KMS-11 (cell line): ENCODE measurements at regions not wholly inside any gene's neighbourhood (a gene's known extent, or its start where the extent isn't known, plus 50 kb on each side); places are given as distances from the start of the nearest gene placed in this dataset.
"Not testable (repeated sequence)": the region's sequence is repeated elsewhere in the genome, so short reads cannot be mapped to it uniquely, and the experiment has no call there.

Experiments
- H2AFZ ChIP-seq: fragments of 200-600 bp; sonication (generic); 2 replicates; pipeline ENCODE4 v1.6.1; 2016; ENCODE audit warnings: antibody characterized with exemption, mixed run types, low read depth
- H3K27ac ChIP-seq: fragments of 200-600 bp; sonication (generic); 2 replicates; pipeline ENCODE4 v1.6.1; 2016; ENCODE audit warnings: mild to moderate bottlenecking, mixed run types
- H3K27me3 ChIP-seq: fragments of 200-600 bp; sonication (generic); 2 replicates; pipeline ENCODE4 v1.6.1; 2017; ENCODE audit warnings: mild to moderate bottlenecking, low read depth, mixed run types, moderate library complexity; ENCODE audit not compliant: insufficient read depth
- H3K36me3 ChIP-seq: fragments of 200-600 bp; sonication (generic); 2 replicates; pipeline ENCODE4 v1.6.1; 2017; ENCODE audit warnings: mild to moderate bottlenecking, mixed run types; ENCODE audit not compliant: insufficient read depth
- H3K4me1 ChIP-seq: fragments of 200-600 bp; sonication (generic); 2 replicates; pipeline ENCODE4 v1.6.1; 2016; ENCODE audit warnings: mild to moderate bottlenecking, low read depth, mixed run types; ENCODE audit not compliant: poor library complexity, severe bottlenecking
- H3K4me2 ChIP-seq: fragments of 200-600 bp; sonication (generic); 2 replicates; pipeline ENCODE4 v1.7.0; 2016; ENCODE audit warnings: mild to moderate bottlenecking, mixed run types
- H3K4me3 ChIP-seq: fragments of 200-600 bp; sonication (generic); IDR thresholded peaks from 2 replicates; pipeline ENCODE4 v1.6.1; 2017; ENCODE audit warnings: low read depth, low read length, mixed read lengths; ENCODE audit not compliant: insufficient read depth
- H3K79me2 ChIP-seq: fragments of 200-600 bp; sonication (generic); 2 replicates; pipeline ENCODE4 v1.6.1; 2016; ENCODE audit warnings: low read depth, mixed run types; ENCODE audit not compliant: insufficient read depth
- H3K9ac ChIP-seq: fragments of 200-600 bp; sonication (generic); 2 replicates; pipeline ENCODE4 v1.6.1; 2016; ENCODE audit warnings: mild to moderate bottlenecking, mixed run types
- H4K20me1 ChIP-seq: fragments of 200-600 bp; sonication (generic); 2 replicates; pipeline ENCODE4 v1.6.1; 2016; ENCODE audit warnings: mild to moderate bottlenecking, mixed run types; ENCODE audit not compliant: insufficient read depth
- TF ChIP-seq, protein P1 (sequence below): fragments of 200-600 bp; sonication (generic); conservative IDR thresholded peaks from 2 replicates; pipeline ENCODE4 v1.6.1; 2017; ENCODE audit warnings: low read depth, mild to moderate bottlenecking, antibody characterized with exemption, low read length, moderate library complexity, mixed read lengths

DNA sequence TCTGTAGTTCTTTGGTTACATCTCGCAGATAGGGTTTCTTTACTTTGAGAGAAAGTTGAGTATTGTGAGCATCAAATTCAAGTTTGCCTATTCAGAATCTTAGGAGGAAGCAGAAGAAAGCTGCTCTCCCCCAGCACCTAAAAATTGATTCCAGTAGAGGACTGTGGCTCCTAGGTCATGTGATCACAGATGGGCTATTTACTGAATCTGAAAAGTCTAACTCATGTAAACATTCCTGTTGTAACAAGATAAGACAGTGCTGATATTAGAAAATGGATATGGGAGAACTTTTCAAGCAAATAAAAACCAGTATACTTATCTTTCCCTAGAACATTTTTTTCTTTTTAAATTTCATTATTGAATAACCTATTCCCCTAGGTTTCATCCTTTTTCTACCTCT lies 308.4 kb upstream of the SLITRK3 start:
- no peak overlapping the region for H3K9ac ChIP-seq
- H2AFZ ChIP-seq = no peak overlapping the region
- no peaks in the 10 kb centered on the region for H3K36me3 ChIP-seq
- H3K79me2 ChIP-seq = no peaks in the 10 kb centered on the region
- H3K4me1 ChIP-seq = no peaks in the 10 kb centered on the region
- no peak overlapping the region for H3K27ac ChIP-seq
- TF ChIP-seq, protein P1, sequence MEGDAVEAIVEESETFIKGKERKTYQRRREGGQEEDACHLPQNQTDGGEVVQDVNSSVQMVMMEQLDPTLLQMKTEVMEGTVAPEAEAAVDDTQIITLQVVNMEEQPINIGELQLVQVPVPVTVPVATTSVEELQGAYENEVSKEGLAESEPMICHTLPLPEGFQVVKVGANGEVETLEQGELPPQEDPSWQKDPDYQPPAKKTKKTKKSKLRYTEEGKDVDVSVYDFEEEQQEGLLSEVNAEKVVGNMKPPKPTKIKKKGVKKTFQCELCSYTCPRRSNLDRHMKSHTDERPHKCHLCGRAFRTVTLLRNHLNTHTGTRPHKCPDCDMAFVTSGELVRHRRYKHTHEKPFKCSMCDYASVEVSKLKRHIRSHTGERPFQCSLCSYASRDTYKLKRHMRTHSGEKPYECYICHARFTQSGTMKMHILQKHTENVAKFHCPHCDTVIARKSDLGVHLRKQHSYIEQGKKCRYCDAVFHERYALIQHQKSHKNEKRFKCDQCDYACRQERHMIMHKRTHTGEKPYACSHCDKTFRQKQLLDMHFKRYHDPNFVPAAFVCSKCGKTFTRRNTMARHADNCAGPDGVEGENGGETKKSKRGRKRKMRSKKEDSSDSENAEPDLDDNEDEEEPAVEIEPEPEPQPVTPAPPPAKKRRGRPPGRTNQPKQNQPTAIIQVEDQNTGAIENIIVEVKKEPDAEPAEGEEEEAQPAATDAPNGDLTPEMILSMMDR = no peak
- no peaks in the 10 kb centered on the region for H4K20me1 ChIP-seq
- H3K27me3 ChIP-seq = no peaks in the 10 kb centered on the region
- no peak overlapping the region for H3K4me3 ChIP-seq
- no peak overlapping the region for H3K4me2 ChIP-seq

- no peak overlapping the region for H3K27ac ChIP-seq
- H3K79me2 ChIP-seq = no peaks in the 10 kb centered on the region
- H2AFZ ChIP-seq = no peak overlapping the region
- H3K36me3 ChIP-seq = no peaks in the 10 kb centered on the region
- H3K4me3 ChIP-seq = no peak overlapping the region
- TF ChIP-seq, protein P1 = no peak
- H3K4me2 ChIP-seq = no peak overlapping the region
- H3K9ac ChIP-seq = no peak overlapping the region
- no peaks in the 10 kb centered on the region for H3K27me3 ChIP-seq
- no peaks in the 10 kb centered on the region for H4K20me1 ChIP-seq
- no peaks in the 10 kb centered on the region for H3K4me1 ChIP-seq
Observed at GRCh38 chr3:165503825-165504224, 307.6 kb upstream of the SLITRK3 start.

- no peaks in the 10 kb centered on the region for H3K27me3 ChIP-seq
- no peak overlapping the region for H3K4me2 ChIP-seq
- H4K20me1 ChIP-seq = no peaks in the 10 kb centered on the region
- TF ChIP-seq, protein P1 = no peak
- no peak overlapping the region for H3K27ac ChIP-seq
- H3K36me3 ChIP-seq = no peaks in the 10 kb centered on the region
- H3K4me1 ChIP-seq = no peaks in the 10 kb centered on the region
- no peak overlapping the region for H3K4me3 ChIP-seq
- no peak overlapping the region for H2AFZ ChIP-seq
- no peak overlapping the region for H3K9ac ChIP-seq
- H3K79me2 ChIP-seq = no peaks in the 10 kb centered on the region
Observed at GRCh38 chr3:165503346-165503745, 307.2 kb upstream of the SLITRK3 start.

- no peak overlapping the region for H3K4me2 ChIP-seq
- no peak overlapping the region for H3K27ac ChIP-seq
- H3K79me2 ChIP-seq = no peaks in the 10 kb centered on the region
- no peak overlapping the region for H3K4me3 ChIP-seq
- H2AFZ ChIP-seq = no peak overlapping the region
- no peaks in the 10 kb centered on the region for H3K4me1 ChIP-seq
- H3K27me3 ChIP-seq = no peaks in the 10 kb centered on the region
- no peaks in the 10 kb centered on the region for H3K36me3 ChIP-seq
- TF ChIP-seq, protein P1 = no peak
- H4K20me1 ChIP-seq = no peaks in the 10 kb centered on the region
- no peak overlapping the region for H3K9ac ChIP-seq
Observed at GRCh38 chr3:165502707-165503106, 306.5 kb upstream of the SLITRK3 start.

DNA sequence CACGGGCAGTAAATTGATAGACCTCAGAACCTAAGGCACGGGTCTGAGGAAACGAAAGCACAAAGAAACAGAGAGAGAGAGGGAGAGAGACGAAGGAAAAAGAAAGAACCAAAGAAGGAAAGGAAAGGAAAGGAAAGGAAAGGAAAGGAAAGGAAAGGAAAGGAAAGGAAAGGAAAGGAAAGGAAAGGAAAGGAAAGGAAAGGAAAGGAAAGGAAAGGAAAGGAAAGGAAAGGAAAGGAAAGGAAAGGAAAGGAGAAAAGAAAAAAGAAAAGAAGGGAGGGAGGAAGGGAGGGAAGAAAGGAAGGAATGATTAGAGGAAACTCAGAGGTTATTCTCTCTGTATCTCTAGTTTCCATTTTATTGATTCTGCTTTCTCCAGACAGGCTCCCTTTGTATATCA lies 302.6 kb upstream of the SLITRK3 start:
- H2AFZ ChIP-seq, H3K27me3 ChIP-seq, H3K4me3 ChIP-seq, H3K36me3 ChIP-seq, H3K27ac ChIP-seq, H3K4me2 ChIP-seq, H3K4me1 ChIP-seq, H4K20me1 ChIP-seq, H3K9ac ChIP-seq, H3K79me2 ChIP-seq: not testable (repeated sequence)
